C1 segment of cervical spinal cord (tissue), 14 donors: ENCODE measurements at regions not wholly inside any gene's neighbourhood (a gene's known extent, or its start where the extent isn't known, plus 50 kb on each side); places are given as distances from the start of the nearest gene placed in this dataset.

ENCODE experiments used
- DNase-seq, 14 donors: peaks; one replicate each; lab custom pipeline; 2025; lab: John Stamatoyannopoulos, UW

- peak in 2 of 14 donors; percentile 10 to 17 for DNase-seq
These were observed 586.4 kb downstream of the LMO7 start for GRCh38 chr13:76222511-76222910.

GRCh38 chr13:76216729-76217128 lies 580.6 kb downstream of the LMO7 start:
- DNase-seq = no peak

- DNase-seq = no peak
These were observed 577.9 kb downstream of the LMO7 start for GRCh38 chr13:76214001-76214400.

GRCh38 chr13:76213423-76213904 lies 577.3 kb downstream of the LMO7 start:
- DNase-seq = no peak

- no peak for DNase-seq
These were observed 574.1 kb downstream of the LMO7 start for GRCh38 chr13:76210262-76210661.

GRCh38 chr13:76198568-76199163 lies 562.5 kb downstream of the LMO7 start:
- DNase-seq = no peak

- DNase-seq = no peak
These were observed 553.9 kb downstream of the LMO7 start for GRCh38 chr13:76189882-76190519.

GRCh38 chr13:76175961-76176725 lies 540.0 kb downstream of the LMO7 start:
- no peak for DNase-seq

- no peak for DNase-seq
These were observed 532.5 kb downstream of the LMO7 start for GRCh38 chr13:76168661-76169060.

- DNase-seq = no peak
These were observed 528.2 kb downstream of the LMO7 start for GRCh38 chr13:76164290-76164689.

GRCh38 chr13:76163761-76164160 lies 527.6 kb downstream of the LMO7 start:
- no peak for DNase-seq

- DNase-seq = no peak
These were observed 525.1 kb downstream of the LMO7 start for GRCh38 chr13:76160961-76161925.

- no peak for DNase-seq
These were observed 524.4 kb downstream of the LMO7 start for GRCh38 chr13:76160506-76160905.

GRCh38 chr13:76157926-76158325 lies 521.8 kb downstream of the LMO7 start:
- no peak for DNase-seq

GRCh38 chr13:76153239-76153638 lies 517.1 kb downstream of the LMO7 start:
- DNase-seq = no peak

GRCh38 chr13:76148926-76149325 lies 512.8 kb downstream of the LMO7 start:
- no peak for DNase-seq

GRCh38 chr13:76148374-76148773 lies 512.2 kb downstream of the LMO7 start:
- no peak for DNase-seq

GRCh38 chr13:76132532-76132931 lies 496.4 kb downstream of the LMO7 start:
- DNase-seq = no peak

GRCh38 chr13:76131551-76131950 lies 495.4 kb downstream of the LMO7 start:
- no peak for DNase-seq

GRCh38 chr13:76129305-76130000 lies 493.3 kb downstream of the LMO7 start:
- no peak for DNase-seq

- no peak for DNase-seq
These were observed 491.8 kb downstream of the LMO7 start for GRCh38 chr13:76127922-76128321.
